WTC11 (cell line): ENCODE measurements at regions not wholly inside any gene's neighbourhood (a gene's known extent, or its start where the extent isn't known, plus 50 kb on each side); places are given as distances from the start of the nearest gene placed in this dataset.

ENCODE experiments used
- ATAC-seq: fragments of 200-7000 bp; cut with Tn5 transposase; 2 replicates; pipeline ENCODE4 v1.10.0; 2021; ENCODE audit warnings: mild to moderate bottlenecking, moderate library complexity
- CTCF ChIA-PET: fragments of 300-600 bp; sonication (Branson Sonifier 250); formaldehyde crosslinking; loops from one replicate; lab custom pipeline; 2021; ENCODE audit warnings: antibody characterized with exemption; lab: Charles Lee
- POLR2A ChIA-PET: fragments of 350-600 bp; sonication (Branson Sonifier 250); formaldehyde crosslinking; loops from one replicate; lab custom pipeline; 2021; ENCODE audit warnings: antibody characterized with exemption; lab: Charles Lee
- DNase-seq: peaks from one replicate; pipeline ENCODE4 v3.0.0; 2021; ENCODE audit warnings: low spot score
- H3K27ac Mint-ChIP-seq: 2 replicates; pipeline ENCODE4 v1.8.0; 2021; ENCODE audit warnings: mixed read lengths
- H3K27me3 Mint-ChIP-seq: 2 replicates; pipeline ENCODE4 v1.8.0; 2021; ENCODE audit warnings: low read depth, mild to moderate bottlenecking, moderate library complexity, mixed read lengths
- H3K36me3 Mint-ChIP-seq: 2 replicates; pipeline ENCODE4 v1.8.0; 2021; ENCODE audit warnings: mixed read lengths
- H3K4me1 Mint-ChIP-seq: 2 replicates; pipeline ENCODE4 v1.8.0; 2022; ENCODE audit warnings: mixed read lengths
- H3K4me3 Mint-ChIP-seq: 2 replicates; pipeline ENCODE4 v1.8.0; 2021; ENCODE audit warnings: mild to moderate bottlenecking, moderate library complexity, mixed read lengths
- H3K9me3 Mint-ChIP-seq: 2 replicates; pipeline ENCODE4 v1.8.0; 2021; ENCODE audit warnings: mixed read lengths
- CREB1 ChIP-seq: sonication (generic); formaldehyde crosslinking; IDR thresholded peaks from 2 replicates; pipeline ENCODE4 v1.8.0; 2023; ENCODE audit warnings: mild to moderate bottlenecking, missing genetic modification reagents
- ELF4 ChIP-seq: sonication (generic); formaldehyde crosslinking; IDR thresholded peaks from 2 replicates; pipeline ENCODE4 v1.8.1; 2022; ENCODE audit warnings: low read depth, mild to moderate bottlenecking, moderate library complexity, missing genetic modification reagents
- FOXJ3 ChIP-seq: sonication (generic); formaldehyde crosslinking; IDR thresholded peaks from 2 replicates; pipeline ENCODE4 v1.9.0; 2021; ENCODE audit warnings: missing genetic modification reagents, mild to moderate bottlenecking, borderline replicate concordance
- FOXP1 ChIP-seq: sonication (generic); formaldehyde crosslinking; IDR thresholded peaks from 2 replicates; pipeline ENCODE4 v1.8.0; 2022; ENCODE audit warnings: missing genetic modification reagents, mild to moderate bottlenecking, moderate library complexity, borderline replicate concordance
- GTF2I ChIP-seq: fragments of 250-450 bp; sonication (Bioruptor Pico); conservative IDR thresholded peaks from 2 replicates; pipeline ENCODE4 v1.4.0; 2021; ENCODE audit warnings: mild to moderate bottlenecking
- IRF2 ChIP-seq: sonication (generic); formaldehyde crosslinking; IDR thresholded peaks from 2 replicates; pipeline ENCODE4 v1.8.0; 2022; ENCODE audit warnings: low read depth, missing genetic modification reagents, borderline replicate concordance
- KAT7 ChIP-seq: sonication (generic); formaldehyde crosslinking; IDR thresholded peaks from 2 replicates; pipeline ENCODE4 v1.8.1; 2023; ENCODE audit warnings: missing genetic modification reagents, mild to moderate bottlenecking, borderline replicate concordance
- MYBL2 ChIP-seq: sonication (generic); formaldehyde crosslinking; IDR thresholded peaks from 2 replicates; pipeline ENCODE4 v1.8.1; 2023; ENCODE audit warnings: mild to moderate bottlenecking, moderate library complexity, missing genetic modification reagents
- OVOL2 ChIP-seq: fragments of 250-450 bp; sonication (Bioruptor Pico); IDR thresholded peaks from 2 replicates; pipeline ENCODE4 v1.9.0; 2021; ENCODE audit warnings: mild to moderate bottlenecking, borderline replicate concordance
- RORB ChIP-seq: fragments of 250-450 bp; sonication (Bioruptor Pico); IDR thresholded peaks from 2 replicates; pipeline ENCODE4 v1.9.0; 2021; ENCODE audit warnings: mild to moderate bottlenecking
- SMAD3 ChIP-seq: sonication (generic); formaldehyde crosslinking; IDR thresholded peaks from 2 replicates; pipeline ENCODE4 v1.8.0; 2022; ENCODE audit warnings: missing genetic modification reagents, mild to moderate bottlenecking, borderline replicate concordance
- SMAD4 ChIP-seq: sonication (generic); formaldehyde crosslinking; IDR thresholded peaks from 2 replicates; pipeline ENCODE4 v1.8.0; 2022; ENCODE audit warnings: mild to moderate bottlenecking, missing genetic modification reagents
- SP1 ChIP-seq: sonication (generic); formaldehyde crosslinking; conservative IDR thresholded peaks from 2 replicates; pipeline ENCODE4 v1.8.1; 2022; ENCODE audit warnings: missing genetic modification reagents
- TEAD1 ChIP-seq: sonication (generic); formaldehyde crosslinking; IDR thresholded peaks from 2 replicates; pipeline ENCODE4 v1.8.0; 2022; ENCODE audit warnings: mild to moderate bottlenecking, missing genetic modification reagents
- TP53 ChIP-seq: sonication (generic); formaldehyde crosslinking; IDR thresholded peaks from 2 replicates; pipeline ENCODE4 v1.8.1; 2023; ENCODE audit warnings: mild to moderate bottlenecking, missing genetic modification reagents
- ZNF138 ChIP-seq: sonication (generic); formaldehyde crosslinking; conservative IDR thresholded peaks from 2 replicates; pipeline ENCODE4 v1.8.1; 2022; ENCODE audit warnings: mild to moderate bottlenecking, moderate library complexity, missing genetic modification reagents
- ZNF396 ChIP-seq: fragments of 250-450 bp; sonication (Bioruptor Pico); IDR thresholded peaks from 2 replicates; pipeline ENCODE4 v1.8.0; 2021; ENCODE audit warnings: mild to moderate bottlenecking, moderate library complexity, borderline replicate concordance
- TF ChIP-seq, protein P1 (sequence below): sonication (generic); formaldehyde crosslinking; IDR thresholded peaks from 2 replicates; pipeline ENCODE4 v1.8.1; 2023; ENCODE audit warnings: mild to moderate bottlenecking, missing genetic modification reagents, borderline replicate concordance
- TF ChIP-seq, protein P2 (sequence below): sonication (generic); formaldehyde crosslinking; conservative IDR thresholded peaks from 2 replicates; pipeline ENCODE4 v1.8.1; 2022; ENCODE audit warnings: mild to moderate bottlenecking, missing genetic modification reagents
- TF ChIP-seq, protein P3 (sequence below): fragments of 250-450 bp; sonication (Bioruptor Pico); conservative IDR thresholded peaks from 2 replicates; pipeline ENCODE4 v1.9.0; 2021; ENCODE audit warnings: mild to moderate bottlenecking

DNA sequence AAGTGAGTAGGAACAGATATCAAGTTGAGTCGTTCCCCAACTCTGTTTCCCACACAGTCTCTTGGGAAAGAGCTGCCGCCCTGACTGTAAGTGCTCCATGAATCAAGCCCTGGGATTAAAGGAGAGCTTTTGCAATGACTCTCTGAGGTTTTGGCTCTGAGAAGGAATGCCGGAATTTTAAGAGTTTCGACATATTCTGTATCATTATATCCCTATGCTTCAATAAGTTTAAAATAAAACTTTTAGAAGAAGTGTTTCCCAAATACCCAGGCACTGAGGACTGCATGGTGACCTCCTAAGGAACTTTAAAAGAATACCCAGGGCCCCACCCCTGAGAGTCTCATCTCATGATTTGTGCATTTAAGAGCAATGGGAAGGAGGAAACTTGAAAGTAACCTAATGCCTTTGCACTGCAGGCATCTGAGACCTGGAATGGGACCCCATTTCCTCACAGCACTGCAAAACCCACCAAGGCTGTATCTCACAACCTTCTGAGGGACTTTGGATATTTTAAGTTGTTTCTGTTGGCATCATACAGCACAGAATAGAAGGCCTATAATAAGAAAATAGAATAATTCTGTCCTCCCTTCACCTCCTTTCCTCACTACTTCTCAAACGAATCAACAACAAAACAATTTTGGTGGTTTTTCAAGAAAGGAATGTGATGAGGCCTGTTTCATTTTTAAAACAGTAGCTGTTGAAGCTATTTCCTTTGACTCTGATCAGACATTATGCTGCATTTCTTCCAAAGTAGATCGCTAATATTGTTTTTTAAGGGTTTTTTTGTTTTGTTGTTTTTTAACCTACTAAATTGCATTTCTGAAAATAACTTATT, 121.2 kb downstream of the GASK1B start (continued):
- TF ChIP-seq, protein P1, sequence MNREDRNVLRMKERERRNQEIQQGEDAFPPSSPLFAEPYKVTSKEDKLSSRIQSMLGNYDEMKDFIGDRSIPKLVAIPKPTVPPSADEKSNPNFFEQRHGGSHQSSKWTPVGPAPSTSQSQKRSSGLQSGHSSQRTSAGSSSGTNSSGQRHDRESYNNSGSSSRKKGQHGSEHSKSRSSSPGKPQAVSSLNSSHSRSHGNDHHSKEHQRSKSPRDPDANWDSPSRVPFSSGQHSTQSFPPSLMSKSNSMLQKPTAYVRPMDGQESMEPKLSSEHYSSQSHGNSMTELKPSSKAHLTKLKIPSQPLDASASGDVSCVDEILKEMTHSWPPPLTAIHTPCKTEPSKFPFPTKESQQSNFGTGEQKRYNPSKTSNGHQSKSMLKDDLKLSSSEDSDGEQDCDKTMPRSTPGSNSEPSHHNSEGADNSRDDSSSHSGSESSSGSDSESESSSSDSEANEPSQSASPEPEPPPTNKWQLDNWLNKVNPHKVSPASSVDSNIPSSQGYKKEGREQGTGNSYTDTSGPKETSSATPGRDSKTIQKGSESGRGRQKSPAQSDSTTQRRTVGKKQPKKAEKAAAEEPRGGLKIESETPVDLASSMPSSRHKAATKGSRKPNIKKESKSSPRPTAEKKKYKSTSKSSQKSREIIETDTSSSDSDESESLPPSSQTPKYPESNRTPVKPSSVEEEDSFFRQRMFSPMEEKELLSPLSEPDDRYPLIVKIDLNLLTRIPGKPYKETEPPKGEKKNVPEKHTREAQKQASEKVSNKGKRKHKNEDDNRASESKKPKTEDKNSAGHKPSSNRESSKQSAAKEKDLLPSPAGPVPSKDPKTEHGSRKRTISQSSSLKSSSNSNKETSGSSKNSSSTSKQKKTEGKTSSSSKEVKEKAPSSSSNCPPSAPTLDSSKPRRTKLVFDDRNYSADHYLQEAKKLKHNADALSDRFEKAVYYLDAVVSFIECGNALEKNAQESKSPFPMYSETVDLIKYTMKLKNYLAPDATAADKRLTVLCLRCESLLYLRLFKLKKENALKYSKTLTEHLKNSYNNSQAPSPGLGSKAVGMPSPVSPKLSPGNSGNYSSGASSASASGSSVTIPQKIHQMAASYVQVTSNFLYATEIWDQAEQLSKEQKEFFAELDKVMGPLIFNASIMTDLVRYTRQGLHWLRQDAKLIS: no peak
- TF ChIP-seq CREB1 (CRISPR knock-in tag) (no peak), ELF4 (CRISPR knock-in tag) (no peak), GTF2I (CRISPR knock-in tag) (no peak), IRF2 (no peak), SMAD3 (no peak), FOXP1 (CRISPR knock-in tag) (no peak), MYBL2 (CRISPR knock-in tag) (no peak)
- TF ChIP-seq, protein P2, sequence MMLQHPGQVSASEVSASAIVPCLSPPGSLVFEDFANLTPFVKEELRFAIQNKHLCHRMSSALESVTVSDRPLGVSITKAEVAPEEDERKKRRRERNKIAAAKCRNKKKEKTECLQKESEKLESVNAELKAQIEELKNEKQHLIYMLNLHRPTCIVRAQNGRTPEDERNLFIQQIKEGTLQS (CRISPR knock-in tag): no peak
- TF ChIP-seq, all 79 proteins: peak for 0

DNA sequence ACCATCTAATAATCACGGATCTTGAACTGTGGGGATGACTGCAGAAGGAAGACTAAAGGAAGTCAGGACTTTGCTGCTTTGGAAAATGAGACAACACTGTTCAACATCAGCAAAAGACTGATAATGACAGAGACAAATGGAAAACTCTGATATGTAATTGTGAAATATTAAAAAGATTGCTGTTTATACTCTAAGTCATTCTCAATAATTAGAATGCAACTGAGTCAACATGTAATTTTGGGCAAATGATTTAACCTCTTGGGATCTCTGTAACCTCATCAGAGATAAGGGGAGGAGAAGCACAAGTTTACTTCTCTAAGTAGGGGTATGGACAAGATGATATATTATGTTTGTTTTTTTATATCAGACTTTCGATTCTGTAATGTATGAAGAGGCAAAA, 121.9 kb downstream of the GASK1B start:
- no peak overlapping the region for H3K4me3 Mint-ChIP-seq
- H3K9me3 Mint-ChIP-seq: peaks cover 6% of the 10 kb centered on the region
- ChIA-PET CTCF (no interaction called here), POLR2A (no interaction called here)
- no peaks in the 10 kb centered on the region for H3K36me3 Mint-ChIP-seq
- TF ChIP-seq, protein P3, sequence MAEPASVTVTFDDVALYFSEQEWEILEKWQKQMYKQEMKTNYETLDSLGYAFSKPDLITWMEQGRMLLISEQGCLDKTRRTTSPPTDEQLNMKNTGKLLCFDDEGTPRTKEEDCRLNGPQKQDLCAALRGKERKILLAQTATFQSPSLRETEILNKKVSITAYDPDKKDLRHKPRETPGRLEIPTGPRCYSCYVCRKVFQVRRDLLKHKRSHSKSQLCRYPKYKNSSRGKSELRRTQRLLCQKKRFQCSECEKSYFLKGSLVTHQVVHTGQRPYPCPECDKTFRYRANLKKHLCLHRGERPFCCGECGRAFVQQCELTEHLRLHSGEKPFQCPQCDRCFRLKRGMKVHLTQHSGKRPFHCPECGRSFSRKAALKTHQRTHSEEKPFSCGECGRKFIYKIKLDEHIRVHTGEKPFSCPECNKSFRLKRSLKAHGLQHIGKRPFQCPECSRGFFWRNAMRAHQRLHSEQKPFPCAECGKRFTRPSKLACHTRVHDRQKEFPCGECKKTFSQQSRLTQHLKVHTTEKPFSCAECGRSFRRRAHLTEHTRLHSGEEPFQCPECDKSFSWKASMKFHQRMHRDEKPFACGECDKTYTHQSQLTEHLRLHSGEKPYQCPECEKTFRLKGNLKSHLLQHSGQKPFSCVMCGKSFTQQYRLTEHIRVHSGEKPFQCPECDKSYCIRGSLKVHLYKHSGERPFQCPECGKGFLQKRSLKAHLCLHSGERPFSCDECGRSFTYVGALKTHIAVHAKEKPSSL: no peak
- TF ChIP-seq, protein P1: no peak
- 0 out of 2 replicates have a peak, but pooled peaks cover 5% of the 10 kb centered on the region for H3K4me1 Mint-ChIP-seq
- ATAC-seq (no peak), DNase-seq (no peak)
- no peak overlapping the region for H3K27ac Mint-ChIP-seq
- no peaks in the 10 kb centered on the region for H3K27me3 Mint-ChIP-seq

DNA sequence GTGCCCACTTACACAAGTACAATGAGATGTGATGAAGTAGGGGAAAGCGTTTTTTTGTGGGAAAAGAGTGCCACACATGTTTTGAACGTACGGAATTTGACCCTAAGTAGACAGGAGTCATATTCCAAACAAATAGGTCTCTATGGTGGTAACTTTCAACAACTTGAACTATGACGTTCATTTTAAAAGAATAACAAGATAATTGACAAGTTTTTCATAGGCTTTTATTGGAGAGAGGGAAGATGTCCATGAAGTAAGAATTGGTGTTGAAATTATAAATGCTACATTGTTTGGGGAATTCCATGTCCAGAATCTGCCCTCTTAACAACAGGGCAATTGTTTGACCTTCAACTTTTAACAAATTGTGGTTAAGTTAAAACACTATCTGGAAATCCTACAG, 126.5 kb downstream of the GASK1B start:
- CTCF ChIA-PET: no interaction called here
- no peak for ATAC-seq
- Mint-ChIP-seq H3K4me3 (no peak overlapping the region), H3K36me3 (0 out of 2 replicates have a peak, but pooled peaks cover 3% of the 10 kb centered on the region), H3K27me3 (no peaks in the 10 kb centered on the region), H3K27ac (no peak overlapping the region), H3K9me3 (peaks cover 19% of the 10 kb centered on the region), H3K4me1 (no peaks in the 10 kb centered on the region)
- POLR2A ChIA-PET: no interaction called here
- no peak for DNase-seq
- TF ChIP-seq SMAD4 (CRISPR knock-in tag): no peak
- no peak for TF ChIP-seq KAT7 (CRISPR knock-in tag)
- TF ChIP-seq TEAD1 (CRISPR knock-in tag): no peak
- TF ChIP-seq RORB (CRISPR knock-in tag): no peak
- no peak for TF ChIP-seq ELF4 (CRISPR knock-in tag)
- TF ChIP-seq ZNF138 (CRISPR knock-in tag): no peak
- TF ChIP-seq FOXJ3 (CRISPR knock-in tag): no peak
- TF ChIP-seq, protein P3: no peak
- no peak for TF ChIP-seq TP53 (CRISPR knock-in tag)
- TF ChIP-seq OVOL2: no peak
- no peak for TF ChIP-seq ZNF396 (CRISPR knock-in tag)
- no peak for TF ChIP-seq SP1 (CRISPR knock-in tag)
